Thyroid gland (tissue), 4 donors: ENCODE measurements at regions not wholly inside any gene's neighbourhood (a gene's known extent, or its start where the extent isn't known, plus 50 kb on each side); places are given as distances from the start of the nearest gene placed in this dataset.

Experiments used
- DNase-seq, 2 donors: peaks; one replicate each; pipeline ENCODE4 v3.0.0-alpha.2; 2019
- H3K27ac ChIP-seq, 3 donors: fragments of 200-600 bp; sonication (generic); 1 replicate in 2 of 3; 2 replicates in 1 of 3; pipeline ENCODE4 v1.5.1; 2016 to 2019; ENCODE audit warnings: mild to moderate bottlenecking in 1 of 3, moderate library complexity in 1 of 3
- H3K27me3 ChIP-seq: fragments of 200-600 bp; sonication (generic); one replicate; pipeline ENCODE4 v1.5.1; 2019
- H3K36me3 ChIP-seq, 2 donors: fragments of 200-600 bp; sonication (generic); one replicate each; pipeline ENCODE4 v1.5.1; 2016 to 2019
- H3K4me1 ChIP-seq, 2 donors: fragments of 200-600 bp; sonication (generic); one replicate each; pipeline ENCODE4 v1.5.1; 2017 to 2019
- H3K4me3 ChIP-seq, 3 donors: fragments of 200-600 bp; sonication (generic); replicated peaks in 1 of 3; 1 replicate in 2 of 3; 2 replicates in 1 of 3; pipeline ENCODE4 v1.5.1; 2016; ENCODE audit warnings: mild to moderate bottlenecking in 1 of 3
- H3K9me3 ChIP-seq: fragments of 200-600 bp; sonication (generic); one replicate; pipeline ENCODE4 v1.5.1; 2017
- CTCF ChIP-seq, 6 experiments: fragments of 200-600 bp in 3 of 6; fragments of 450-650 bp in 3 of 6; sonication (generic) in 3 of 6; IDR thresholded peaks; one replicate each; pipeline ENCODE4 v1.5.1; 2016 to 2019; ENCODE audit warnings: antibody characterized with exemption in 6 of 6, mild to moderate bottlenecking in 2 of 6, inconsistent platforms in 1 of 6, moderate library complexity in 1 of 6
- POLR2A ChIP-seq, 2 donors: fragments of 450-650 bp; IDR thresholded peaks; one replicate each; pipeline ENCODE4 v1.6.1; 2017; ENCODE audit warnings: antibody characterized with exemption in 2 of 2, mild to moderate bottlenecking in 2 of 2, moderate library complexity in 1 of 2
- WGBS, 2 donors: methylation state at CpG; one replicate each; pipeline ENCODE4 v1.1.5; 2017; 5-methylcytosine and 5-hydroxymethylcytosine counted together
- intact Hi-C: fragments of 100-400 bp; cut with DNase I; formaldehyde crosslinking; loops from one replicate; pipeline ENCODE4 v1.15.1; 2023

GRCh38 chr6:22024973-22025467, 271.8 kb downstream of the PRL start:
- no peak overlapping the region for H3K27ac ChIP-seq
- TF ChIP-seq CTCF (IDR thresholded peaks at IDR 0.05) (no peak), POLR2A (IDR thresholded peaks at IDR 0.05) (no peak)

GRCh38 chr6:22025468-22026163, 271.2 kb downstream of the PRL start:
- no peak overlapping the region for H3K4me3 ChIP-seq
- WGBS, 2 donors = 54 to 64% methylated on average over 5 to 9 of the region's 9 CpGs
- no peaks in the 10 kb centered on the region for H3K36me3 ChIP-seq

More at GRCh38 chr6:22024973-22025467, 271.8 kb downstream of the PRL start:
- no peak overlapping the region for H3K4me3 ChIP-seq
- H3K9me3 ChIP-seq = no peaks in the 10 kb centered on the region
- intact Hi-C loops = no loop called here
- no peaks in the 10 kb centered on the region for H3K27me3 ChIP-seq
- 89% methylated on average over 4 of the region's 4 CpGs for WGBS, 2 donors
- no peaks in the 10 kb centered on the region for H3K36me3 ChIP-seq
- H3K4me1 ChIP-seq = peaks cover 4 to 8% of the 10 kb centered on the region in 2 donors
- DNase-seq = no peak

GRCh38 chr6:22026164-22026678, 270.6 kb downstream of the PRL start:
- Histone ChIP-seq H3K4me1 (peaks cover 4 to 8% of the 10 kb centered on the region in 2 donors), H3K4me3 (no peak overlapping the region), H3K9me3 (no peaks in the 10 kb centered on the region), H3K27me3 (no peaks in the 10 kb centered on the region), H3K27ac (no peak overlapping the region), H3K36me3 (no peaks in the 10 kb centered on the region)
- TF ChIP-seq CTCF (IDR thresholded peaks at IDR 0.05) = no peak
- no peak for TF ChIP-seq POLR2A (IDR thresholded peaks at IDR 0.05)
- DNase-seq = no peak
- intact Hi-C loops = no loop called here
- 85 to 92% methylated on average over 5 of the region's 5 CpGs for WGBS, 2 donors

More at GRCh38 chr6:22025468-22026163, 271.2 kb downstream of the PRL start:
- DNase-seq = no peak
- intact Hi-C loops = no loop called here
- Histone ChIP-seq H3K4me1 (peaks cover 4 to 8% of the 10 kb centered on the region in 2 donors), H3K27ac (no peak overlapping the region), H3K9me3 (no peaks in the 10 kb centered on the region), H3K27me3 (no peaks in the 10 kb centered on the region)
- TF ChIP-seq POLR2A (IDR thresholded peaks at IDR 0.05) (no peak), CTCF (IDR thresholded peaks at IDR 0.05) (no peak)

- Histone ChIP-seq H3K36me3 (no peaks in the 10 kb centered on the region), H3K27me3 (no peaks in the 10 kb centered on the region), H3K4me3 (no peak overlapping the region), H3K9me3 (no peaks in the 10 kb centered on the region), H3K4me1 (peaks cover 4 to 8% of the 10 kb centered on the region in 2 donors), H3K27ac (no peak overlapping the region)
- no peak for TF ChIP-seq CTCF (IDR thresholded peaks at IDR 0.05)
- no peak for TF ChIP-seq POLR2A (IDR thresholded peaks at IDR 0.05)
- intact Hi-C loops = no loop called here
- DNase-seq = no peak
- 91 to 93% methylated on average over 8 of the region's 8 CpGs for WGBS, 2 donors
Observed at GRCh38 chr6:22027040-22027725, 269.7 kb downstream of the PRL start.
